Mesendoderm (in vitro differentiated cells): ENCODE measurements at regions not wholly inside any gene's neighbourhood (a gene's known extent, or its start where the extent isn't known, plus 50 kb on each side); places are given as distances from the start of the nearest gene placed in this dataset.

Experiments
- DNase-seq: peaks from one replicate; pipeline ENCODE4 v3.0.0; 2013
- H2AK5ac ChIP-seq: 2 replicates; pipeline ENCODE4 v1.6.1; 2013; ENCODE audit warnings: low read length, inconsistent platforms
- H2BK120ac ChIP-seq: 2 replicates; pipeline ENCODE4 v1.6.1; 2013; ENCODE audit warnings: low read depth, mild to moderate bottlenecking, low read length, moderate library complexity, mixed read lengths
- H2BK15ac ChIP-seq: replicated peaks from 2 replicates; pipeline ENCODE4 v1.6.1; 2013; ENCODE audit warnings: low read depth, mild to moderate bottlenecking, moderate library complexity
- H2BK5ac ChIP-seq: 2 replicates; pipeline ENCODE4 v1.6.1; 2013; ENCODE audit warnings: low read length, inconsistent platforms
- H3K18ac ChIP-seq: 2 replicates; pipeline ENCODE4 v1.6.1; 2013; ENCODE audit warnings: mild to moderate bottlenecking, low read length, mixed read lengths
- H3K23ac ChIP-seq: one replicate; pipeline ENCODE4 v1.6.1; 2013; ENCODE audit warnings: low read length
- H3K27ac ChIP-seq: 2 replicates; pipeline ENCODE4 v1.5.1; 2013; ENCODE audit warnings: low read depth, mild to moderate bottlenecking, inconsistent platforms, low read length, moderate library complexity
- H3K27me3 ChIP-seq: 2 replicates; pipeline ENCODE4 v1.6.1; 2013; ENCODE audit warnings: low read length, control low read depth, mild to moderate bottlenecking, inconsistent platforms; ENCODE audit not compliant: insufficient read depth, poor library complexity
- H3K36me3 ChIP-seq: 2 replicates; pipeline ENCODE4 v1.6.1; 2013; ENCODE audit warnings: low read length, inconsistent platforms; ENCODE audit not compliant: control insufficient read depth, insufficient read depth
- H3K4ac ChIP-seq: one replicate; pipeline ENCODE4 v1.6.1; 2013; ENCODE audit warnings: low read depth, mild to moderate bottlenecking, low read length, moderate library complexity
- H3K4me1 ChIP-seq: 2 replicates; pipeline ENCODE4 v1.6.1; 2013; ENCODE audit warnings: low read depth, low read length, inconsistent platforms; ENCODE audit not compliant: control insufficient read depth
- H3K4me2 ChIP-seq: 2 replicates; pipeline ENCODE4 v1.6.1; 2013; ENCODE audit warnings: low read length
- H3K4me3 ChIP-seq: 2 replicates; pipeline ENCODE4 v1.5.1; 2013; ENCODE audit warnings: mild to moderate bottlenecking, low read length
- H3K56ac ChIP-seq: one replicate; pipeline ENCODE4 v1.6.1; 2013; ENCODE audit warnings: low read length
- H3K79me1 ChIP-seq: 2 replicates; pipeline ENCODE4 v1.6.1; 2013; ENCODE audit warnings: low read length, inconsistent platforms
- H3K79me2 ChIP-seq: 2 replicates; pipeline ENCODE4 v1.6.1; 2013; ENCODE audit warnings: mild to moderate bottlenecking, low read length; ENCODE audit not compliant: control insufficient read depth, insufficient read depth
- H3K9ac ChIP-seq: 2 replicates; pipeline ENCODE4 v1.6.1; 2013; ENCODE audit warnings: low read length, inconsistent platforms
- H4K5ac ChIP-seq: one replicate; pipeline ENCODE4 v1.6.1; 2013; ENCODE audit warnings: low read length
- H4K8ac ChIP-seq: one replicate; pipeline ENCODE4 v1.6.1; 2013; ENCODE audit warnings: low read depth, mild to moderate bottlenecking, control low read depth, low read length, moderate library complexity
- WGBS: extraction: QIAGEN DNeasy Blood & Tissue Kit; methylation state at CpG from one replicate; pipeline ENCODE4 v1.1.7; 2013; ENCODE audit warnings: low lambda C conversion rate, missing lambda C conversion rate; ENCODE audit not compliant: insufficient coverage; ENCODE audit errors: extremely low coverage; 5-methylcytosine and 5-hydroxymethylcytosine counted together

- no peak overlapping the region for H2AK5ac ChIP-seq
- WGBS = no CpG with 5 or more reads among the region's 8 CpGs
- H3K4me3 ChIP-seq = no peak overlapping the region
- no peaks in the 10 kb centered on the region for H3K79me2 ChIP-seq
- H3K36me3 ChIP-seq = no peaks in the 10 kb centered on the region
- H3K56ac ChIP-seq = no peak overlapping the region
- no peaks in the 10 kb centered on the region for H3K79me1 ChIP-seq
- no peak overlapping the region for H3K27ac ChIP-seq
- H3K23ac ChIP-seq = no peak overlapping the region
- no peak overlapping the region for H4K5ac ChIP-seq
- no peak overlapping the region for H3K9ac ChIP-seq
- no peak overlapping the region for H2BK120ac ChIP-seq
- no peak overlapping the region for H3K4ac ChIP-seq
- no peak overlapping the region for H3K18ac ChIP-seq
- H3K27me3 ChIP-seq = no peaks in the 10 kb centered on the region
- no peak overlapping the region for H3K4me2 ChIP-seq
- DNase-seq = no peak
- peaks cover 2% of the 10 kb centered on the region for H3K4me1 ChIP-seq
- H2BK5ac ChIP-seq = no peak overlapping the region
- no peak overlapping the region for H4K8ac ChIP-seq
- no peak overlapping the region for H2BK15ac ChIP-seq
These were observed 119.5 kb downstream of the SKIDA1 start for GRCh38 chr10:21405981-21406380.

- no peaks in the 10 kb centered on the region for H3K79me2 ChIP-seq
- no peak overlapping the region for H3K9ac ChIP-seq
- no peak overlapping the region for H3K23ac ChIP-seq
- WGBS = no CpG with 5 or more reads among the region's 8 CpGs
- no peak overlapping the region for H2AK5ac ChIP-seq
- peak overlapping the region; percentile 2 for H3K18ac ChIP-seq
- DNase-seq = peak; percentile 70
- peak overlapping the region; percentile 1 for H3K56ac ChIP-seq
- H3K27me3 ChIP-seq = no peaks in the 10 kb centered on the region
- H3K4me2 ChIP-seq = no peak overlapping the region
- no peak overlapping the region for H2BK15ac ChIP-seq
- no peak overlapping the region for H3K27ac ChIP-seq
- no peak overlapping the region for H3K4me3 ChIP-seq
- peaks cover 2% of the 10 kb centered on the region for H3K4me1 ChIP-seq
- peak overlapping the region; percentile 43 for H3K4ac ChIP-seq
- H3K36me3 ChIP-seq = no peaks in the 10 kb centered on the region
- H2BK120ac ChIP-seq = no peak overlapping the region
- no peaks in the 10 kb centered on the region for H3K79me1 ChIP-seq
- H2BK5ac ChIP-seq = no peak overlapping the region
- H4K8ac ChIP-seq = no peak overlapping the region
- H4K5ac ChIP-seq = no peak overlapping the region
These were observed 122.0 kb downstream of the SKIDA1 start for GRCh38 chr10:21403256-21404015.

- no peaks in the 10 kb centered on the region for H3K27me3 ChIP-seq
- H4K8ac ChIP-seq = no peak overlapping the region
- H2BK15ac ChIP-seq = peak overlapping the region; percentile 8
- H3K36me3 ChIP-seq = no peaks in the 10 kb centered on the region
- no peak overlapping the region for H3K4ac ChIP-seq
- no peak for DNase-seq
- no peak overlapping the region for H2AK5ac ChIP-seq
- no peak overlapping the region for H3K56ac ChIP-seq
- H2BK120ac ChIP-seq = no peak overlapping the region
- H3K4me2 ChIP-seq = no peak overlapping the region
- H2BK5ac ChIP-seq = no peak overlapping the region
- H3K23ac ChIP-seq = no peak overlapping the region
- WGBS = no CpG with 5 or more reads among the region's 4 CpGs
- peak overlapping the region; percentile 81 for H3K18ac ChIP-seq
- no peaks in the 10 kb centered on the region for H3K79me2 ChIP-seq
- H3K4me3 ChIP-seq = no peak overlapping the region
- no peak overlapping the region for H3K27ac ChIP-seq
- H3K79me1 ChIP-seq = no peaks in the 10 kb centered on the region
- no peak overlapping the region for H4K5ac ChIP-seq
- no peak overlapping the region for H3K9ac ChIP-seq
- H3K4me1 ChIP-seq = peaks cover 2% of the 10 kb centered on the region
These were observed 122.8 kb downstream of the SKIDA1 start for GRCh38 chr10:21402606-21403083.

GRCh38 chr10:21401196-21401595 lies 124.3 kb downstream of the SKIDA1 start:
- no peaks in the 10 kb centered on the region for H3K79me1 ChIP-seq

GRCh38 chr10:21399392-21400035 lies 126.0 kb downstream of the SKIDA1 start:
- no peak overlapping the region for H2BK120ac ChIP-seq
- peak; percentile 38 for DNase-seq
- no peak overlapping the region for H3K4me3 ChIP-seq
- peaks cover 2% of the 10 kb centered on the region for H3K4me1 ChIP-seq
- no peak overlapping the region for H3K56ac ChIP-seq
- no peak overlapping the region for H3K4me2 ChIP-seq
- H2BK5ac ChIP-seq = no peak overlapping the region
- H3K27ac ChIP-seq = no peak overlapping the region
- no peaks in the 10 kb centered on the region for H3K36me3 ChIP-seq
- no peak overlapping the region for H3K9ac ChIP-seq
- H3K79me2 ChIP-seq = no peaks in the 10 kb centered on the region
- H3K4ac ChIP-seq = no peak overlapping the region
- no peak overlapping the region for H2BK15ac ChIP-seq
- no peak overlapping the region for H3K18ac ChIP-seq
- no peak overlapping the region for H4K8ac ChIP-seq
- H3K23ac ChIP-seq = no peak overlapping the region
- no CpG with 5 or more reads among the region's 6 CpGs for WGBS
- H4K5ac ChIP-seq = no peak overlapping the region
- H3K27me3 ChIP-seq = no peaks in the 10 kb centered on the region
- no peak overlapping the region for H2AK5ac ChIP-seq
- no peaks in the 10 kb centered on the region for H3K79me1 ChIP-seq

More at GRCh38 chr10:21401196-21401595, 124.3 kb downstream of the SKIDA1 start:
- Histone ChIP-seq H2BK120ac (no peak overlapping the region), H3K4me1 (peaks cover 2% of the 10 kb centered on the region), H3K4me3 (no peak overlapping the region), H3K56ac (no peak overlapping the region), H2BK15ac (no peak overlapping the region), H3K23ac (no peak overlapping the region), H4K8ac (no peak overlapping the region), H3K79me2 (no peaks in the 10 kb centered on the region), H3K4ac (no peak overlapping the region), H3K18ac (peak overlapping the region; percentile 39), H3K4me2 (no peak overlapping the region), H3K27me3 (no peaks in the 10 kb centered on the region), H2BK5ac (no peak overlapping the region), H3K36me3 (no peaks in the 10 kb centered on the region), H3K27ac (no peak overlapping the region), H3K9ac (no peak overlapping the region), H4K5ac (no peak overlapping the region), H2AK5ac (no peak overlapping the region)
- DNase-seq = no peak
- WGBS = no CpG with 5 or more reads among the region's 2 CpGs
